K562 (cell line): ENCODE measurements at regions not wholly inside any gene's neighbourhood (a gene's known extent, or its start where the extent isn't known, plus 50 kb on each side); places are given as distances from the start of the nearest gene placed in this dataset.

Experiments used
- ATAC-seq: fragments of 200-7000 bp; cut with Tn5 transposase; 3 replicates; pipeline ENCODE4 v1.9.1; 2020; ENCODE audit warnings: moderate library complexity
- BruUV-seq: library from RNA; stranded (reverse); fragments of 400-500 nt; replicated peaks from 2 replicates; lab custom pipeline; 2021; lab: Mats Ljungman, UMichigan
- CTCF ChIA-PET: fragments of 300-600 bp; formaldehyde crosslinking; extraction: SDS; loops from one replicate; lab custom pipeline; 2021; ENCODE audit warnings: low intra/inter-chr PET ratio; lab: Yijun Ruan, JAX
- POLR2A ChIA-PET: fragments of 300-600, 350-650 bp; sonication (Branson Sonifier 250); formaldehyde crosslinking; extraction: SDS; loops from one replicate; lab custom pipeline; 2021; ENCODE audit warnings: antibody characterized with exemption, inconsistent platforms; lab: Yijun Ruan, JAX
- DNase-seq, 4 experiments: peaks; one replicate each; pipeline versions ENCODE4 v3.0.0 to v3.0.0-alpha.2; 2011 to 2018; ENCODE audit warnings: low spot score in 3 of 4, mixed read lengths in 3 of 4; ENCODE audit errors: extremely low read depth in 1 of 4
- FAIRE-seq: peaks from 2 replicates; lab custom pipeline; 2011; peaks lifted over from hg19 to GRCh38; lab: Jason Lieb, UNC
- H2AFZ ChIP-seq: 2 replicates; pipeline ENCODE4 v1.6.0; 2011; ENCODE audit warnings: low read depth, low read length, control low read depth, inconsistent platforms
- H3K27ac ChIP-seq: fragments of 200-600 bp; 3 replicates; pipeline ENCODE4 v1.8.0; 2011; ENCODE audit warnings: low read depth, mild to moderate bottlenecking, control low read depth, inconsistent platforms, low read length, moderate library complexity, mixed read lengths; ENCODE audit errors: extremely low read depth
- H3K27me3 ChIP-seq, 2 experiments: fragments of 300-600 bp in 1 of 2; 2 replicates in 1 of 2; 3 replicates in 1 of 2; pipeline versions ENCODE4 v1.6.0 to v1.8.0; 2011; ENCODE audit warnings: inconsistent platforms in 2 of 2, low read length in 2 of 2, mild to moderate bottlenecking in 1 of 2, mixed read lengths in 1 of 2, moderate library complexity in 1 of 2; ENCODE audit not compliant: control insufficient read depth in 2 of 2, insufficient read depth in 2 of 2
- H3K36me3 ChIP-seq: fragments of 300-600 bp; 3 replicates; pipeline ENCODE4 v1.8.0; 2011; ENCODE audit warnings: mild to moderate bottlenecking, low read length, inconsistent platforms; ENCODE audit not compliant: control insufficient read depth, insufficient read depth
- H3K4me1 ChIP-seq, 2 experiments: fragments of 200-600 bp in 1 of 2; replicated peaks in 1 of 2; 2 replicates in 1 of 2; 3 replicates in 1 of 2; pipeline versions ENCODE4 v1.5.1 to v1.8.0; 2011; ENCODE audit warnings: inconsistent platforms in 2 of 2, low read length in 2 of 2, mild to moderate bottlenecking in 1 of 2, mixed read lengths in 1 of 2, moderate library complexity in 1 of 2; ENCODE audit not compliant: control insufficient read depth in 2 of 2, insufficient read depth in 2 of 2
- H3K4me2 ChIP-seq: 2 replicates; pipeline ENCODE4 v1.6.1; 2011; ENCODE audit warnings: low read length, control low read depth, inconsistent platforms, mixed read lengths; ENCODE audit not compliant: insufficient read depth
- H3K4me3 ChIP-seq: fragments of 200-600 bp; sonication (generic), shearing (Covaris generic); 2 replicates; pipeline ENCODE4 v1.5.1; 2016; ENCODE audit warnings: control low read depth, inconsistent platforms
- H3K79me2 ChIP-seq: fragments of 200-600 bp; 3 replicates; pipeline ENCODE4 v1.8.0; 2011; ENCODE audit warnings: low read length, inconsistent platforms; ENCODE audit not compliant: control insufficient read depth, insufficient read depth
- H3K9ac ChIP-seq, 2 experiments: 2 replicates each; pipeline versions ENCODE4 v1.6.0 to v1.6.1; 2011; ENCODE audit warnings: low read depth in 2 of 2, low read length in 2 of 2, control low read depth in 1 of 2, inconsistent platforms in 1 of 2, mild to moderate bottlenecking in 1 of 2, mixed read lengths in 1 of 2; ENCODE audit not compliant: insufficient read depth in 1 of 2
- H3K9me1 ChIP-seq: one replicate; pipeline ENCODE4 v1.6.0; 2011; ENCODE audit warnings: inconsistent platforms, mild to moderate bottlenecking, low read length, moderate library complexity; ENCODE audit not compliant: control insufficient read depth, insufficient read depth
- H3K9me3 ChIP-seq: replicated peaks from 2 replicates; pipeline ENCODE4 v1.5.1; 2011; ENCODE audit warnings: low read depth, low read length, inconsistent platforms; ENCODE audit not compliant: control insufficient read depth, insufficient read depth
- H4K20me1 ChIP-seq: replicated peaks from 2 replicates; pipeline ENCODE4 v1.6.1; 2011; ENCODE audit warnings: low read length, inconsistent platforms, mixed read lengths; ENCODE audit not compliant: control insufficient read depth, insufficient read depth
- CBX3 ChIP-seq, 2 experiments: IDR thresholded peaks; 1 replicate in 1 of 2; 2 replicates in 1 of 2; pipeline ENCODE4 v1.6.1; 2012; ENCODE audit warnings: inconsistent platforms in 2 of 2, low read length in 2 of 2, borderline replicate concordance in 1 of 2, control low read depth in 1 of 2
- HDAC6 ChIP-seq: IDR thresholded peaks from 2 replicates; pipeline ENCODE4 v1.6.1; 2012; ENCODE audit warnings: low read depth, mild to moderate bottlenecking, control low read depth, inconsistent platforms, low read length, moderate library complexity
- KDM2B ChIP-seq: fragments of 250-450 bp; sonication (Bioruptor Pico); IDR thresholded peaks from 2 replicates; pipeline ENCODE4 v1.8.0; 2021; ENCODE audit warnings: mild to moderate bottlenecking, moderate library complexity
- MLLT1 ChIP-seq, 2 experiments: fragments of 450-650 bp; IDR thresholded peaks; 2 replicates each; pipeline ENCODE4 v1.6.1; 2016
- NCOA2 ChIP-seq, 2 experiments: fragments of 450-650 bp; IDR thresholded peaks; 2 replicates each; pipeline ENCODE4 v1.6.1; 2018; ENCODE audit warnings: mild to moderate bottlenecking in 2 of 2, moderate library complexity in 1 of 2; ENCODE audit not compliant: partially characterized antibody in 2 of 2
- SMAD2 ChIP-seq: fragments of 150-350 bp; IDR thresholded peaks from 2 replicates; pipeline ENCODE4 v1.6.1; 2014; ENCODE audit warnings: low read depth, mild to moderate bottlenecking, low read length
- TAF15 ChIP-seq: fragments of 200-400 bp; formaldehyde crosslinking; IDR thresholded peaks from 2 replicates; pipeline ENCODE4 v1.6.1; 2017; ENCODE audit warnings: mild to moderate bottlenecking, low read depth, low read length, moderate library complexity
- U2AF2 ChIP-seq: fragments of 200-400 bp; formaldehyde crosslinking; optimal IDR thresholded peaks from 2 replicates; pipeline ENCODE3; 2017; ENCODE audit warnings: low read depth, mild to moderate bottlenecking, low read length
- ZNF184 ChIP-seq: sonication (generic); formaldehyde crosslinking; IDR thresholded peaks from 2 replicates; pipeline ENCODE4 v1.5.0; 2020; ENCODE audit warnings: missing genetic modification reagents
- ZNF212 ChIP-seq: fragments of 450-650 bp; formaldehyde crosslinking; IDR thresholded peaks from 2 replicates; pipeline ENCODE4 v1.4.0; 2020; ENCODE audit warnings: mild to moderate bottlenecking
- ZNF41 ChIP-seq: fragments of 250-450 bp; sonication (Bioruptor Pico); conservative IDR thresholded peaks from 2 replicates; pipeline ENCODE4 v1.4.0; 2020; ENCODE audit warnings: mild to moderate bottlenecking
- ZSCAN32 ChIP-seq: fragments of 450-650 bp; formaldehyde crosslinking; IDR thresholded peaks from 2 replicates; pipeline ENCODE4 v1.4.0; 2020; ENCODE audit warnings: mild to moderate bottlenecking, moderate library complexity
- WGBS: fragments of 100-300 bp; shearing (Covaris generic); methylation state at CpG from one replicate; pipeline ENCODE4 v1.1.6; 2016; ENCODE audit warnings: low coverage, mixed read lengths; ENCODE audit not compliant: insufficient coverage; ENCODE audit errors: missing lambda C conversion rate; 5-methylcytosine and 5-hydroxymethylcytosine counted together
- in situ Hi-C: fragments of 300-500 bp; cut with MboI; formaldehyde crosslinking; loops from 4 replicates; pipeline ENCODE4 v1.15.0; 2018; ENCODE audit warnings: inconsistent platforms, mixed read lengths
- intact Hi-C: fragments of 100-400 bp; cut with micrococcal nuclease; formaldehyde crosslinking; loops from 2 replicates; pipeline ENCODE4 v1.14.2; 2022

GRCh38 chr3:124322309-124322880, 330.5 kb upstream of the ROPN1 start:
- H3K27ac ChIP-seq, result no peak overlapping the region
- in situ Hi-C loops (no loop called here), intact Hi-C loops (no loop called here)
- FAIRE-seq (no peak), DNase-seq (no peak), ATAC-seq (no peak)
- H3K4me2 ChIP-seq, result no peak overlapping the region
- TF ChIP-seq CBX3 (IDR thresholded peaks at IDR 0.05; ENCODE audit: borderline replicate concordance in 1 of 2, low read length in 2 of 2), result no peak
- no peak for TF ChIP-seq ZSCAN32 (CRISPR knock-in tag)
- no peak for TF ChIP-seq ZNF212 (CRISPR knock-in tag)
- no peak for TF ChIP-seq ZNF41 (CRISPR knock-in tag)
- TF ChIP-seq ZNF184 (CRISPR knock-in tag), result no peak
- TF ChIP-seq HDAC6, result no peak
- TF ChIP-seq U2AF2, result no peak
- TF ChIP-seq KDM2B, result no peak
- no peak for TF ChIP-seq TAF15
- no peak for TF ChIP-seq SMAD2
- TF ChIP-seq NCOA2 (IDR thresholded peaks at IDR 0.05; ENCODE audit: partially characterized antibody in 2 of 2), result no peak
- no peak for TF ChIP-seq MLLT1 (IDR thresholded peaks at IDR 0.05)
- no peaks in the 10 kb centered on the region for H3K36me3 ChIP-seq
- H3K9ac ChIP-seq, result no peak overlapping the region
- ChIA-PET CTCF (no interaction called here), POLR2A (interaction anchor here (0.6 kb wide), 1 partner anchor 9 kb away, joined by 3 read pairs; no protein-coding TSS in a partner anchor)
- no peaks in the 10 kb centered on the region for H3K27me3 ChIP-seq
- no peaks in the 10 kb centered on the region for H3K4me1 ChIP-seq
- H3K9me1 ChIP-seq, result no peaks in the 10 kb centered on the region
- no peaks in the 10 kb centered on the region for H4K20me1 ChIP-seq
- no peak overlapping the region for H3K4me3 ChIP-seq
- H2AFZ ChIP-seq, result no peak overlapping the region
- no TSS peak for BruUV-seq
- 0% methylated on average over 3 of the region's 3 CpGs for WGBS
- H3K9me3 ChIP-seq, result no peaks in the 10 kb centered on the region
- no peaks in the 10 kb centered on the region for H3K79me2 ChIP-seq
